Fibroblast of lung (primary cell): ENCODE measurements at regions not wholly inside any gene's neighbourhood (a gene's known extent, or its start where the extent isn't known, plus 50 kb on each side); places are given as distances from the start of the nearest gene placed in this dataset.

Source experiments
- DNase-seq, 2 donors: peaks; one replicate each; pipeline versions ENCODE4 v3.0.0 to v3.0.0-alpha.2; 2010; ENCODE audit warnings: low read depth in 2 of 2
- H2AFZ ChIP-seq: 2 replicates; pipeline ENCODE4 v1.5.1; 2012; ENCODE audit warnings: low read length, control low read depth, inconsistent platforms
- H3K27ac ChIP-seq: 2 replicates; pipeline ENCODE4 v1.5.1; 2011; ENCODE audit warnings: low read length, control low read depth; ENCODE audit not compliant: insufficient read depth
- H3K27me3 ChIP-seq: 2 replicates; pipeline ENCODE4 v1.5.1; 2011; ENCODE audit warnings: mild to moderate bottlenecking, low read length; ENCODE audit not compliant: control insufficient read depth, insufficient read depth
- H3K36me3 ChIP-seq: 2 replicates; pipeline ENCODE4 v1.5.1; 2011; ENCODE audit warnings: low read length; ENCODE audit not compliant: control insufficient read depth, insufficient read depth
- H3K4me1 ChIP-seq: 2 replicates; pipeline ENCODE4 v1.5.1; 2011; ENCODE audit warnings: low read length; ENCODE audit not compliant: control insufficient read depth, insufficient read depth; ENCODE audit errors: extremely low read depth
- H3K4me2 ChIP-seq: 2 replicates; pipeline ENCODE4 v1.5.1; 2011; ENCODE audit warnings: low read length, control low read depth; ENCODE audit not compliant: insufficient read depth; ENCODE audit errors: extremely low read depth
- H3K4me3 ChIP-seq, 4 experiments: fragments of 200-600 bp in 1 of 4; sonication (generic) in 1 of 4; replicated peaks in 1 of 4; 2 replicates each; pipeline ENCODE4 v1.5.1; 2011 to 2016; ENCODE audit warnings: low read length in 4 of 4, low read depth in 3 of 4, mild to moderate bottlenecking in 3 of 4, control low read depth in 2 of 4, inconsistent platforms in 1 of 4, mixed read lengths in 1 of 4; ENCODE audit not compliant: insufficient read depth in 1 of 4; ENCODE audit errors: control extremely low read depth in 1 of 4
- H3K79me2 ChIP-seq: 2 replicates; pipeline ENCODE4 v1.5.1; 2012; ENCODE audit warnings: mild to moderate bottlenecking, low read length, inconsistent platforms; ENCODE audit not compliant: control insufficient read depth, insufficient read depth
- H3K9ac ChIP-seq: 2 replicates; pipeline ENCODE4 v1.5.1; 2011; ENCODE audit warnings: mild to moderate bottlenecking, low read length, control low read depth; ENCODE audit not compliant: insufficient read depth
- H3K9me3 ChIP-seq: 2 replicates; pipeline ENCODE4 v1.5.1; 2012; ENCODE audit warnings: low read depth, low read length; ENCODE audit not compliant: control insufficient read depth, insufficient read depth
- H4K20me1 ChIP-seq: 2 replicates; pipeline ENCODE4 v1.5.1; 2011; ENCODE audit warnings: low read length; ENCODE audit not compliant: control insufficient read depth, insufficient read depth; ENCODE audit errors: extremely low read depth
- EZH2 ChIP-seq: IDR thresholded peaks from 2 replicates; pipeline ENCODE4 v1.5.1; 2012; ENCODE audit warnings: low read length, control low read depth, mild to moderate bottlenecking; ENCODE audit errors: missing control alignments
- TF ChIP-seq, protein P1 (sequence below), 2 donors: IDR thresholded peaks in 1 of 2; conservative IDR thresholded peaks in 1 of 2; 1 replicate in 1 of 2; 2 replicates in 1 of 2; pipeline ENCODE4 v1.5.1; 2011 to 2012; ENCODE audit warnings: low read length in 2 of 2, control low read depth in 1 of 2, inconsistent platforms in 1 of 2, low read depth in 1 of 2, mild to moderate bottlenecking in 1 of 2

- TF ChIP-seq, protein P1, sequence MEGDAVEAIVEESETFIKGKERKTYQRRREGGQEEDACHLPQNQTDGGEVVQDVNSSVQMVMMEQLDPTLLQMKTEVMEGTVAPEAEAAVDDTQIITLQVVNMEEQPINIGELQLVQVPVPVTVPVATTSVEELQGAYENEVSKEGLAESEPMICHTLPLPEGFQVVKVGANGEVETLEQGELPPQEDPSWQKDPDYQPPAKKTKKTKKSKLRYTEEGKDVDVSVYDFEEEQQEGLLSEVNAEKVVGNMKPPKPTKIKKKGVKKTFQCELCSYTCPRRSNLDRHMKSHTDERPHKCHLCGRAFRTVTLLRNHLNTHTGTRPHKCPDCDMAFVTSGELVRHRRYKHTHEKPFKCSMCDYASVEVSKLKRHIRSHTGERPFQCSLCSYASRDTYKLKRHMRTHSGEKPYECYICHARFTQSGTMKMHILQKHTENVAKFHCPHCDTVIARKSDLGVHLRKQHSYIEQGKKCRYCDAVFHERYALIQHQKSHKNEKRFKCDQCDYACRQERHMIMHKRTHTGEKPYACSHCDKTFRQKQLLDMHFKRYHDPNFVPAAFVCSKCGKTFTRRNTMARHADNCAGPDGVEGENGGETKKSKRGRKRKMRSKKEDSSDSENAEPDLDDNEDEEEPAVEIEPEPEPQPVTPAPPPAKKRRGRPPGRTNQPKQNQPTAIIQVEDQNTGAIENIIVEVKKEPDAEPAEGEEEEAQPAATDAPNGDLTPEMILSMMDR (conservative IDR thresholded peaks at IDR 0.05 in 1 of 2, IDR thresholded peaks at IDR 0.05 in 1 of 2; ENCODE audit: low read depth in 1 of 2, low read length in 2 of 2) = no peak
- TF ChIP-seq EZH2 = no peak
- no peaks in the 10 kb centered on the region for H4K20me1 ChIP-seq
- H3K4me1 ChIP-seq = no peaks in the 10 kb centered on the region
- H3K27ac ChIP-seq = no peak overlapping the region
- H3K9ac ChIP-seq = no peak overlapping the region
- no peaks in the 10 kb centered on the region for H3K9me3 ChIP-seq
- H3K36me3 ChIP-seq = no peaks in the 10 kb centered on the region
- no peak overlapping the region for H3K4me3 ChIP-seq
- H3K79me2 ChIP-seq = no peaks in the 10 kb centered on the region
- no peak overlapping the region for H2AFZ ChIP-seq
- H3K4me2 ChIP-seq = no peak overlapping the region
- H3K27me3 ChIP-seq = no peaks in the 10 kb centered on the region
- no peak for DNase-seq
These were observed 663.4 kb upstream of the MIS18BP1 start for GRCh38 chr14:45916340-45916953.

DNA sequence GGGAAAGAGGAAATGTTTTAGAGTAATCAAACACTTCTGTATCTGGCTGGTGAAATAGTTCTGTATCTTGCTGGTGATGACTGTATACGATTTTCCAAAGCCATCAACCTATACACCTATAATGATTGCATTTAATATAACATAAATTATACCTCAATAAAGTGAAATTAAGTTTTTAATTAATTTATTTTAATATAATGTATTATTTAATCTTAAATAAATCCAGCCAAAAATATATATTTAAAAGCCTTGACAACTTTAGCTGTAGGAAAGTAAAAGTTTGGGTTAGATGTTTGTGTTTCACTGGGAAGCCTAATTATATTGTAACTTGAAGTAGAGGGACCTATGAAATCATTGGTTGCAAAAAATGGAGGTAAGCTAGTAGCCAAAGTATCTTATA, 654.8 kb upstream of the MIS18BP1 start:
- Histone ChIP-seq H3K27me3 (no peaks in the 10 kb centered on the region), H3K9ac (no peak overlapping the region), H3K4me1 (no peaks in the 10 kb centered on the region), H3K36me3 (no peaks in the 10 kb centered on the region), H2AFZ (no peak overlapping the region), H3K9me3 (no peaks in the 10 kb centered on the region), H4K20me1 (no peaks in the 10 kb centered on the region), H3K4me2 (no peak overlapping the region), H3K79me2 (no peaks in the 10 kb centered on the region), H3K27ac (no peak overlapping the region), H3K4me3 (no peak overlapping the region)
- TF ChIP-seq, protein P1 (conservative IDR thresholded peaks at IDR 0.05 in 1 of 2, IDR thresholded peaks at IDR 0.05 in 1 of 2; ENCODE audit: low read depth in 1 of 2, low read length in 2 of 2) = no peak
- TF ChIP-seq EZH2 = no peak
- DNase-seq = no peak

- no peak overlapping the region for H3K4me2 ChIP-seq
- H3K79me2 ChIP-seq = no peaks in the 10 kb centered on the region
- DNase-seq = no peak
- H3K27ac ChIP-seq = no peak overlapping the region
- no peaks in the 10 kb centered on the region for H3K27me3 ChIP-seq
- no peaks in the 10 kb centered on the region for H3K9me3 ChIP-seq
- H2AFZ ChIP-seq = no peak overlapping the region
- no peak overlapping the region for H3K9ac ChIP-seq
- no peaks in the 10 kb centered on the region for H4K20me1 ChIP-seq
- no peak for TF ChIP-seq EZH2
- TF ChIP-seq, protein P1 (conservative IDR thresholded peaks at IDR 0.05 in 1 of 2, IDR thresholded peaks at IDR 0.05 in 1 of 2; ENCODE audit: low read depth in 1 of 2, low read length in 2 of 2) = no peak
- H3K4me1 ChIP-seq = no peaks in the 10 kb centered on the region
- H3K4me3 ChIP-seq = no peak overlapping the region
- H3K36me3 ChIP-seq = no peaks in the 10 kb centered on the region
These were observed 653.3 kb upstream of the MIS18BP1 start for GRCh38 chr14:45906257-45906656.
